Muscle of back (tissue), 3 donors: ENCODE measurements at regions not wholly inside any gene's neighbourhood (a gene's known extent, or its start where the extent isn't known, plus 50 kb on each side); places are given as distances from the start of the nearest gene placed in this dataset.

ENCODE experiments used
- DNase-seq, 3 donors: peaks; one replicate each; pipeline versions ENCODE4 v3.0.0 to v3.0.0-alpha.2; 2013

- DNase-seq: no peak
Observed at GRCh38 chr11:113634940-113635575, 71.0 kb downstream of the TMPRSS5 start.

- no peak for DNase-seq
Observed at GRCh38 chr11:113632981-113633380, 73.1 kb downstream of the TMPRSS5 start.

- no peak for DNase-seq
Observed at GRCh38 chr11:113629562-113629961, 76.5 kb downstream of the TMPRSS5 start.

- no peak for DNase-seq
Observed at GRCh38 chr11:113628912-113629311, 77.2 kb downstream of the TMPRSS5 start.

GRCh38 chr11:113627946-113628345, 78.2 kb downstream of the TMPRSS5 start:
- no peak for DNase-seq

GRCh38 chr11:113627297-113627696, 78.8 kb downstream of the TMPRSS5 start:
- DNase-seq: no peak

GRCh38 chr11:113626736-113627135, 79.4 kb downstream of the TMPRSS5 start:
- no peak for DNase-seq

GRCh38 chr11:113623114-113623513, 83.0 kb downstream of the TMPRSS5 start:
- DNase-seq: no peak

- no peak for DNase-seq
Observed at GRCh38 chr11:113618360-113618759, 87.7 kb downstream of the TMPRSS5 start.

- DNase-seq: peak in 2 of 3 donors; percentile 16 to 33
Observed at GRCh38 chr11:113615773-113616172, 90.3 kb downstream of the TMPRSS5 start.

GRCh38 chr11:113615098-113615497, 91.0 kb downstream of the TMPRSS5 start:
- peak in 1 of 3 donors; percentile 6 for DNase-seq

GRCh38 chr11:113614097-113614496, 92.0 kb downstream of the TMPRSS5 start:
- no peak for DNase-seq

- no peak for DNase-seq
Observed at GRCh38 chr11:113613619-113614018, 92.5 kb downstream of the TMPRSS5 start.

GRCh38 chr11:113604186-113604585, 101.9 kb downstream of the TMPRSS5 start:
- no peak for DNase-seq

GRCh38 chr11:113603277-113604059, 102.6 kb downstream of the TMPRSS5 start:
- peak; percentile 40 to 77 (median 65) for DNase-seq

GRCh38 chr11:113602483-113602882, 103.6 kb downstream of the TMPRSS5 start:
- no peak for DNase-seq

- no peak for DNase-seq
Observed at GRCh38 chr11:113596658-113597057, 109.5 kb downstream of the TMPRSS5 start.

- DNase-seq: no peak
Observed at GRCh38 chr11:113595810-113596594, 110.1 kb downstream of the TMPRSS5 start.

- DNase-seq: peak in 1 of 3 donors; percentile 7
Observed at GRCh38 chr11:113593698-113594308, 112.3 kb downstream of the TMPRSS5 start.

- no peak for DNase-seq
Observed at GRCh38 chr11:113591117-113591516, 115.0 kb downstream of the TMPRSS5 start.

GRCh38 chr11:113587308-113587739, 112.1 kb upstream of the DRD2 start:
- DNase-seq: no peak

GRCh38 chr11:113584371-113584770, 109.2 kb upstream of the DRD2 start:
- no peak for DNase-seq
